ENCODE measurements at regions not wholly inside any gene's neighbourhood (a gene's known extent, or its start where the extent isn't known, plus 50 kb on each side); places are given as distances from the start of the nearest gene placed in this dataset.

DNA sequence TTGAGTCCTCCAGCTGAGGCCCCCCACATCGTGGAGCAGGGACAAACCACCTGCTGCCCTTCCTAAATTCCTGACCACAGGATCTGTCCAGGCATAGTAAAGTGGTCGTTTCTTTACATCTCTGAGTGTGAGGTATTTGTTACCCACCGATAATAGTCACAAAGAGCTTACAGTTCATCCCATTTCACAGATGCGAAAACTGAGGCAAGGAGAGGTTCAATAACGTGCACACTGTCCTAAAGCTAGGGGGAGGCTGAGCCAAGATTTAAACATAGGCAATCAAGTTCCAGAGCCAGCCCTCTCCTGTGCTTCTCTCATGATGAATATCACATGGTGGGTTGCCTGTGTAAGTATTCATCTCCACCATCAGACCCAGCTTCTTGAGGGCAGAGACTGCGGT lies 135.4 kb downstream of the CCT6B start:
- Histone ChIP-seq H3K9me3 (ENCODE audit: severe bottlenecking) (no peaks in the 10 kb centered on the region), H3K4me3 (ENCODE audit: low read depth, low read length) (no peak overlapping the region), H3K36me3 (no peaks in the 10 kb centered on the region), H3K27me3 (ENCODE audit: insufficient read depth, low read depth, severe bottlenecking) (no peaks in the 10 kb centered on the region), H3K27ac (no peak overlapping the region)
- TF ChIP-seq, protein P1, sequence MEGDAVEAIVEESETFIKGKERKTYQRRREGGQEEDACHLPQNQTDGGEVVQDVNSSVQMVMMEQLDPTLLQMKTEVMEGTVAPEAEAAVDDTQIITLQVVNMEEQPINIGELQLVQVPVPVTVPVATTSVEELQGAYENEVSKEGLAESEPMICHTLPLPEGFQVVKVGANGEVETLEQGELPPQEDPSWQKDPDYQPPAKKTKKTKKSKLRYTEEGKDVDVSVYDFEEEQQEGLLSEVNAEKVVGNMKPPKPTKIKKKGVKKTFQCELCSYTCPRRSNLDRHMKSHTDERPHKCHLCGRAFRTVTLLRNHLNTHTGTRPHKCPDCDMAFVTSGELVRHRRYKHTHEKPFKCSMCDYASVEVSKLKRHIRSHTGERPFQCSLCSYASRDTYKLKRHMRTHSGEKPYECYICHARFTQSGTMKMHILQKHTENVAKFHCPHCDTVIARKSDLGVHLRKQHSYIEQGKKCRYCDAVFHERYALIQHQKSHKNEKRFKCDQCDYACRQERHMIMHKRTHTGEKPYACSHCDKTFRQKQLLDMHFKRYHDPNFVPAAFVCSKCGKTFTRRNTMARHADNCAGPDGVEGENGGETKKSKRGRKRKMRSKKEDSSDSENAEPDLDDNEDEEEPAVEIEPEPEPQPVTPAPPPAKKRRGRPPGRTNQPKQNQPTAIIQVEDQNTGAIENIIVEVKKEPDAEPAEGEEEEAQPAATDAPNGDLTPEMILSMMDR (IDR thresholded peaks at IDR 0.05; ENCODE audit: low read depth, low read length): no peak
- DNase-seq: no peak

DNA sequence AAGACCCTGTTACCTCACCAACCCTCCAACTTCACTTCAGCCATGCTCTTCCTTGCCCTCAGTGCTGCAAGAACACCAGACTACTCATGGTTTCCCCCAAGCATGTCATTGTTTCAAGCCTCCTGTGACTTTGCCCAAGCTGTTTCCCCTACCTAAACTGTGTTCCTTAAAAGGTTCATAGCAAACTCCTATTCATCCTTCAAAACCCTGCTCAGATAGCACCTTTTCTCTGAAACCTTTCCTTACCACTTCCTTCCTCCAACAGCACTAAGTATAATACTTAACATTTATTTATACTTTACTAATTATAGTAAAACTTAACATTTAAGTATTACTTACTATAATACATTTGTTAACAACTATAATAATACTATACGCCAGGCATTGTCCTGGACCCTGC lies 136.2 kb downstream of the CCT6B start:
- TF ChIP-seq, protein P1 (IDR thresholded peaks at IDR 0.05; ENCODE audit: low read depth, low read length): no peak
- no peak for DNase-seq
- H3K4me3 ChIP-seq (ENCODE audit: low read depth, low read length): no peak overlapping the region
- H3K36me3 ChIP-seq: no peaks in the 10 kb centered on the region
- no peak overlapping the region for H3K27ac ChIP-seq
- H3K9me3 ChIP-seq (ENCODE audit: severe bottlenecking): no peaks in the 10 kb centered on the region
- no peaks in the 10 kb centered on the region for H3K27me3 ChIP-seq (ENCODE audit: insufficient read depth, low read depth, severe bottlenecking)

DNA sequence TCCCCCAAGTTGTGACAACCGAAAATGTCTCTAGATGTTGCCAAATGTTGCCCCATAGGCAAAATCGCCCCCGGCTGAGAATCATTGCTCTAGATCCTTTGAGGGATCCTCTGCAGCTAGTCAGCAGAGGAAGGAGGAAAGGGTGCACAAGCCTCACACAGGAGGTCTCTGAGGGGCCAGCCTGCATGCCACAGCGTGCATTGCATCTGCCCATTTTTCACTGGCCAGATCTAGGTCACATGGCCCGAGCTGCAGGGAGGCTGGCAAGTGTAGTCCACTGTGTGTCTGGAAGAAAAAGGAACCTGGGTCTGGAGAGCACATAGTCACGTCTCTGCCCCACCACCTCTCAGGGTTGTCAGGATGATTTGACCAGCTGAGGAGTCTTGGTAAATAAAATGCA lies 138.2 kb downstream of the CCT6B start:
- Histone ChIP-seq H3K9me3 (ENCODE audit: severe bottlenecking) (no peaks in the 10 kb centered on the region), H3K36me3 (no peaks in the 10 kb centered on the region), H3K27ac (no peak overlapping the region), H3K27me3 (ENCODE audit: insufficient read depth, low read depth, severe bottlenecking) (no peaks in the 10 kb centered on the region), H3K4me3 (ENCODE audit: low read depth, low read length) (no peak overlapping the region)
- DNase-seq: no peak
- TF ChIP-seq, protein P1 (IDR thresholded peaks at IDR 0.05; ENCODE audit: low read depth, low read length): no peak

DNA sequence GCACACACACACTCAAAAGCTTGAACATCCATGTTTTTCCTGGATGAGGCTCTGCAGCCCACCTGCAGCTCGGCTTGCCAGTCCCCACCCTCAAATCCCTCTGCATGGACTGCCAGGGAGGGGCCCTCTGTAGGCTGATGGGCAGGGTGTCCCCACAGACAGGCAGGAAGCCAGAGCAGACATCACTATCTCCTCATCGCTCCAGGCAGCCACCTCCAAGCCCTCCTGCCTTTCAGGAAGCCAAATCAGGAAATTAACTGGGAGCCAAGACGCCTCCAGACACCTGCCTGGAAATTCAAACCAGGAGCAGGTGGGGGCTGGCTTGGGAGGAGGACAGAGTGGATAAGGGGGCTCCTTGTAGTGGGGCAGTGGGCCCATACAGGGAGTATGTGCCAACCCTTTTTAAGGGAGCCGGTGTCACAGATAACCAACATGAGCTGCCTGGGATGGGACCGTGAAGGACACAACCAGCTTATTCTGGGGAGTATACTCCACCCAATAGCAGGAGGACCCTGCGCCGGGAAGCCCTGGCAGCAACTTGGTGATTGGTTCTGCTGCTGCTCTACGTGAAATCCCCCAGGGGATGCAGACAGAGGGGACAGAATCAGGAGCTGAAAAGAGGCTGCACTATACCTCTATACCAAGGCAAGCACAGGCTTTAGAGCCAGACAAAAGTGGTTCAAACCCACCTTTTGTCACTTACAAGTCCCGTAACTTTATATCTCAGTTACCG lies 139.1 kb downstream of the CCT6B start:
- Histone ChIP-seq H3K9me3 (ENCODE audit: severe bottlenecking) (no peaks in the 10 kb centered on the region), H3K27ac (no peak overlapping the region), H3K4me3 (ENCODE audit: low read depth, low read length) (no peak overlapping the region), H3K36me3 (no peaks in the 10 kb centered on the region), H3K27me3 (ENCODE audit: insufficient read depth, low read depth, severe bottlenecking) (no peaks in the 10 kb centered on the region)
- TF ChIP-seq, protein P1 (IDR thresholded peaks at IDR 0.05; ENCODE audit: low read depth, low read length): no peak
- DNase-seq: no peak

DNA sequence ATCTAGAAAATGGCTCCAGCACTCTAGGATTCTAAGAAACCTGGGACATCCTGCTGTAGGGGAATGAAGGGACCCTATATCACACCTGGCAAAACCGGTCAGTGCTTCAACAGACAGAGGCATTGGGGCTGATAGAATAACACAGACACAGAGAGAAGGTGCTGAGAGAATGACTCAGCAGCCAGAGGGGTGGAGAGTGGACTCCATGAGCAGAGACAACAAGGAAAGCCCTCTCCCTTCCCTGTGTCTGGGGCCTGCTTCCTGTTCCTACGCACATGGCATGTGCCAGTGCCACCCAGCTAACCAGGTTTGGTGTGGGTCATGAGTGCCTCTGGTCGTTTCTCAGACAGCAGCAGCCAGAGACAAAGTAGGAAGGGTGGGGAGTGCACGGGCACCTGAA lies 140.3 kb downstream of the CCT6B start:
- DNase-seq: no peak
- Histone ChIP-seq H3K4me3 (ENCODE audit: low read depth, low read length) (no peak overlapping the region), H3K27me3 (ENCODE audit: insufficient read depth, low read depth, severe bottlenecking) (no peaks in the 10 kb centered on the region), H3K36me3 (no peaks in the 10 kb centered on the region), H3K9me3 (ENCODE audit: severe bottlenecking) (no peaks in the 10 kb centered on the region), H3K27ac (peak overlapping the region; percentile 29)
- TF ChIP-seq, protein P1 (IDR thresholded peaks at IDR 0.05; ENCODE audit: low read depth, low read length): no peak

Data from WERI-Rb-1 (cell line).